ENCODE measurements at regions not wholly inside any gene's neighbourhood (a gene's known extent, or its start where the extent isn't known, plus 50 kb on each side); places are given as distances from the start of the nearest gene placed in this dataset.

DNA sequence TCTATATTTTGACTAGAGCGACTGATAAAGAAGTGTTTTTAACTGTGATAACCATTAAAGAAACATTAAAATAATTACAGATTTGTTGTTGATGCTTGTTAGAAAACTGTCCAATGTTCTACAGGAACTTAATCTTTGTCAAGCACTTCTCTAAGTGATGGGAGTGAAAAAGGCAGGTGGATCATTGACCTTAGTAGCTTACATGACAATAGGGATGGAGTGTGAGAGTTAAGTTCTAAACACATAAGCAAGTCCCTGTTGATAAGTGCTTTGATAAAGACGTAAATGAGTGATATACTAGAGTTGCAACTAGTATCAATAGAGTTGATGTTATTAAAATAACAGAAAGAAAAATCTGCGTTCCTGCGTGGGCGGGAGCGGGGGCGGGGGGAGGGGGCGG, 931.5 kb upstream of the EPHA7 start:
- WGBS, 2 donors = 74 to 76% methylated on average over 8 of the region's 8 CpGs

DNA sequence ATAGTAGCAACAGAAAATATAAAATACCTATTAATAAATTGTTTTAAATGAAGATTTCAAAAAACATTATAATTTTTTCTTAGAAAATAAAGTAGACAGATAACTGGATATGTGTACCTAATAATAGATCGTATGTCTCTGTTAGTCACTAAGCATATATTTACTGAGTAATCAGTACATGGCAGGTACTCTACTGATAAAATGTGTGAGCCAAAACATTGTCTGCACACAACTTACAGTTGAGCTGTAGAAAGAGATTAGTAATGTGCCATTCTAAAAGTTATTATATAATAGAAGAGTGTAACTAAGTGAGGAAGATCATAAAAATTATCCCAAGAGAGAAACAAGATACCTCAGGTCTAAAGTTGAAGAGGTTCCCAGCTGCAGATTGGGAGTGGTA, 929.9 kb upstream of the EPHA7 start:
- Histone ChIP-seq H3K36me3 (ENCODE audit: control insufficient read depth in 4 of 4, insufficient read depth in 4 of 4, low read length in 4 of 4) (no peaks in the 10 kb centered on the region), H3K4me1 (ENCODE audit: control insufficient read depth in 5 of 5, insufficient read depth in 5 of 5, low read length in 5 of 5) (no peaks in the 10 kb centered on the region), H3K27me3 (ENCODE audit: control insufficient read depth in 3 of 3, insufficient read depth in 3 of 3, low read length in 2 of 3) (no peaks in the 10 kb centered on the region), H3K9me3 (ENCODE audit: control insufficient read depth in 4 of 4, insufficient read depth in 3 of 4, low read length in 3 of 4) (no peaks in the 10 kb centered on the region), H3K9ac (ENCODE audit: insufficient read depth in 1 of 2, low read length in 2 of 2) (no peak overlapping the region), H3K4me3 (no peak overlapping the region), H3K27ac (ENCODE audit: low read depth in 1 of 2, low read length in 1 of 2) (no peak overlapping the region)
- TF ChIP-seq CTCF (IDR thresholded peaks at IDR 0.05; ENCODE audit: control extremely low read depth, extremely low read depth) = no peak
- 63 to 71% methylated on average over 1 of the region's 1 CpG for WGBS, 2 donors
- ATAC-seq (ENCODE audit: insufficient read depth, low FRiP score) (no peak), DNase-seq (no peak)

More for the DNA sequence above, 931.5 kb upstream of the EPHA7 start:
- H3K4me1 ChIP-seq (ENCODE audit: control insufficient read depth in 5 of 5, insufficient read depth in 5 of 5, low read length in 5 of 5) = no peaks in the 10 kb centered on the region
- no peaks in the 10 kb centered on the region for H3K27me3 ChIP-seq (ENCODE audit: control insufficient read depth in 3 of 3, insufficient read depth in 3 of 3, low read length in 2 of 3)
- no peak for DNase-seq
- TF ChIP-seq CTCF (IDR thresholded peaks at IDR 0.05; ENCODE audit: control extremely low read depth, extremely low read depth) = no peak
- H3K4me3 ChIP-seq = no peak overlapping the region
- no peaks in the 10 kb centered on the region for H3K36me3 ChIP-seq (ENCODE audit: control insufficient read depth in 4 of 4, insufficient read depth in 4 of 4, low read length in 4 of 4)
- no peak overlapping the region for H3K27ac ChIP-seq (ENCODE audit: low read depth in 1 of 2, low read length in 1 of 2)
- ATAC-seq (ENCODE audit: insufficient read depth, low FRiP score) = no peak
- H3K9ac ChIP-seq (ENCODE audit: insufficient read depth in 1 of 2, low read length in 2 of 2) = no peak overlapping the region
- H3K9me3 ChIP-seq (ENCODE audit: control insufficient read depth in 4 of 4, insufficient read depth in 3 of 4, low read length in 3 of 4) = no peaks in the 10 kb centered on the region

DNA sequence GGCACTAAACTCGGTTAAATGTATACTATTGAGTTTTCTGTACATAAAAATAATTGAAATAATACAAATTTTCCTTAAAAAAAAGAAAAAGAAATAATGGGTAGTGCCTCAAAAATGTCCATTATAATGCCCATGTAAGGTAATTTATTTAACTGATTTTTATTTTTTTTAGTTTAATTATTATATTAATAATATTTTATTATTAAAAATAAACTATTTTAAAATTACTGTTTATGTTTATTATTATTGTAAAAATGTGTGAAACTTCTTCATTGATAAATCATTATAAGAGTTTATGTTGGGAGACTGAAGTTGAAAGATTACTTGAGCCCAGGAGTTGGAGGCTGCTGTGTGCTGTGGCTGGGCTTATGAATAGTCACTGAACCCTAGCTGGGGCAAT, 925.5 kb upstream of the EPHA7 start:
- Histone ChIP-seq H3K4me1 (ENCODE audit: control insufficient read depth in 5 of 5, insufficient read depth in 5 of 5, low read length in 5 of 5) (no peaks in the 10 kb centered on the region), H3K27me3 (ENCODE audit: control insufficient read depth in 3 of 3, insufficient read depth in 3 of 3, low read length in 2 of 3) (no peaks in the 10 kb centered on the region), H3K27ac (ENCODE audit: low read depth in 1 of 2, low read length in 1 of 2) (no peak overlapping the region), H3K9ac (ENCODE audit: insufficient read depth in 1 of 2, low read length in 2 of 2) (no peak overlapping the region), H3K36me3 (ENCODE audit: control insufficient read depth in 4 of 4, insufficient read depth in 4 of 4, low read length in 4 of 4) (no peaks in the 10 kb centered on the region), H3K9me3 (ENCODE audit: control insufficient read depth in 4 of 4, insufficient read depth in 3 of 4, low read length in 3 of 4) (no peaks in the 10 kb centered on the region), H3K4me3 (no peak overlapping the region)
- WGBS, 2 donors = 89 to 92% methylated on average over 1 of the region's 1 CpG
- ATAC-seq (ENCODE audit: insufficient read depth, low FRiP score) (no peak), DNase-seq (no peak)
- no peak for TF ChIP-seq CTCF (IDR thresholded peaks at IDR 0.05; ENCODE audit: control extremely low read depth, extremely low read depth)

DNA sequence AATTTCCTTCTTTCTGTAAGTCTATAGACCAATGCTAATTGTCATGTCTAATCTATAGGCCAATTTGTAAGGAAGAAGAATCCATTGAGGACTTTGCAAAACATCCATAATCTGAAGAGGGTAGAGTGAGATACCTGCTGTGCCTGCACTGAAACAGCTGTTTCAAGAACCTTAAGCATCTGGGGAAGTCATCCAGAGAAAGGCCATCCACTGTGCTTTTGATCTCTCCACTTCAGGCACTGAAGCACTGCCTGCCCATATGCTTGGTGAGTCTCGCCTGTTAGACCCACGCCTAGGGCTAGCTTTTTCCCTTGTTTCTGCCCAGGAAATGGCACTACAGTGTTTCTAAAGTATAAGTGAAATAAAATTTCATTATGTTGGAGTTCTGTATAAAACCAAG, 921.8 kb upstream of the EPHA7 start:
- no peaks in the 10 kb centered on the region for H3K36me3 ChIP-seq (ENCODE audit: control insufficient read depth in 4 of 4, insufficient read depth in 4 of 4, low read length in 4 of 4)
- no peaks in the 10 kb centered on the region for H3K4me1 ChIP-seq (ENCODE audit: control insufficient read depth in 5 of 5, insufficient read depth in 5 of 5, low read length in 5 of 5)
- H3K9me3 ChIP-seq (ENCODE audit: control insufficient read depth in 4 of 4, insufficient read depth in 3 of 4, low read length in 3 of 4) = no peaks in the 10 kb centered on the region
- H3K9ac ChIP-seq (ENCODE audit: insufficient read depth in 1 of 2, low read length in 2 of 2) = no peak overlapping the region
- no peak overlapping the region for H3K4me3 ChIP-seq
- no peak overlapping the region for H3K27ac ChIP-seq (ENCODE audit: low read depth in 1 of 2, low read length in 1 of 2)
- ATAC-seq (ENCODE audit: insufficient read depth, low FRiP score) (no peak), DNase-seq (no peak)
- 71 to 77% methylated on average over 2 of the region's 2 CpGs for WGBS, 2 donors
- H3K27me3 ChIP-seq (ENCODE audit: control insufficient read depth in 3 of 3, insufficient read depth in 3 of 3, low read length in 2 of 3) = no peaks in the 10 kb centered on the region
- TF ChIP-seq CTCF (IDR thresholded peaks at IDR 0.05; ENCODE audit: control extremely low read depth, extremely low read depth) = no peak
